8988T (cell line): ENCODE measurements at regions not wholly inside any gene's neighbourhood (a gene's known extent, or its start where the extent isn't known, plus 50 kb on each side); places are given as distances from the start of the nearest gene placed in this dataset.
"Not testable (repeated sequence)": the region's sequence is repeated elsewhere in the genome, so short reads cannot be mapped to it uniquely, and the experiment has no call there.

Source experiments
- DNase-seq: peaks from one replicate; pipeline ENCODE4 v3.0.0; 2011

DNA sequence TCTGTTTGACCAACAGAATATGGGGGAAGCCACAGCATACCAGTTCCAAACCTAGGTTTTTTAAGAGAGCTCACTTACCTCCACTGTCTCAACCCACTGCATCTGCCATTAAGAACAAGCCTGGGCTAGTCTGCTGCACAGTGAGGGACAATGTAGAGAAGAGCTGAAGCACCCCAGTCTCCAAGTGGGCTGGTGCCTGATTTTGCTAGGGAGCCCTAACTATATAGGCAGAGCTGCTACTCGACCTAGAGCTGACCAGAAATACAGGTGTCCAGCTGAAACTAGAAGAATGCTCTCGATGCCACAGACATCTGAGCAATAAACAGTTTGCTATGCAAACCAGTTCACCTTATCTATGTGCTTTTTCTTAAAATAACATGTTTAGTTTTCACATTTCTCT lies 106.9 kb upstream of the BET1 start:
- DNase-seq, result no peak

DNA sequence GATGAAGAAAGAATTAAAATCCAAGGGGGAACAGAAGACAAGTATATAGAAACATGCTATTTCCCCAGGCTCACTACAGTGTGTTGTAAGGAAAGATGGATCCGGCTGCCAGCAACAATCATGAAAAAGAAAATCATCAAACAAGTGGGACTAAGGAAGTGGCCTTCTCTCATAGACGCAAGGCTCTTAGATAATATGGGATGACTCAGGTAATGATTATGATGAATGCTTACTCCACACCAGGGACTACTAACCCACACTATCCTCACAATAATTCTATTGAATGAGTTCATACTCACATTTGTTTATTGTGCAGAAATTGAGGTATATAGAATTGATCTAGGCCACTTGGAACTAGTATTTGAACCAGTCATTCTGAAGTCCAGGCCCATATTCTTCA lies 111.2 kb upstream of the BET1 start:
- DNase-seq, result no peak

DNA sequence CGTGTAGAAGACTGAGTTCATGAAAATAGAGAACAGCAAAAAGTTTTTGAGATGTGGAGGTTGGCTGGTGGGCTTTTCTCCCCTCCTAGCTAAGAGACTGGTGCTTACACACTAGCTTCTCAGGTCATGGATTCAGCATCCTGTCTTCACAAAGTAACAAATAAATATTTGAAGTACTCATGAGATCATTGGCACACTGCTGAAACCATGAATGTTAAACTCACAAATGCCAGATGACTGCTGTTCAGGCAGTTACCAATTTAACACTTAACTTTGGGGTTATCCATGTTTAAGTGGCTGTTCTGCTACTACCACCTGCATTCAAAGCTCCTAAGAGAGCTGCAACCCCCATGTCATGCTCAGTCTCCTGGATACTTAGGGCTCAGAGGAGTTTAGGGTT lies 119.0 kb upstream of the BET1 start:
- no peak for DNase-seq

- DNase-seq, result no peak
These were observed 122.9 kb upstream of the BET1 start for GRCh38 chr7:94127026-94127425.

DNA sequence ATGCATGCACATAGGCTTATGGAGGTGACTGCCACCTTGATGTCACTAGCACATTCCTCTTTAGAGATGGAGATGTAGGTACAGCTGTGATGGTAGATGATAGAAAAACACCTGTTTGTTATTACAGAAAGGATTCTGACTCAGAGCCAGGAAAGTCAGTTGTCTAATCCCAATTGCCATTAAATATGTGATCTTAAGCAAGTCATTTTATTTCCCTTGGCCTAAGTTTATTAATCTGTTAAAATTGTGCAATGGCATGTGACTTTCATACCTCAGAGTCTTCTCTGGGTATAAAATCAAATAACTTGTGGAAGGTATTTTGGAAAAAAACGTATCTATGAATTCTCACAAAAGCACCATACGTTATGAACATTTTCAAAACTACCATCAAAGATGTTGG lies 123.9 kb upstream of the BET1 start:
- no peak for DNase-seq

GRCh38 chr7:94129443-94130140 lies 125.4 kb upstream of the BET1 start:
- DNase-seq, result no peak

DNA sequence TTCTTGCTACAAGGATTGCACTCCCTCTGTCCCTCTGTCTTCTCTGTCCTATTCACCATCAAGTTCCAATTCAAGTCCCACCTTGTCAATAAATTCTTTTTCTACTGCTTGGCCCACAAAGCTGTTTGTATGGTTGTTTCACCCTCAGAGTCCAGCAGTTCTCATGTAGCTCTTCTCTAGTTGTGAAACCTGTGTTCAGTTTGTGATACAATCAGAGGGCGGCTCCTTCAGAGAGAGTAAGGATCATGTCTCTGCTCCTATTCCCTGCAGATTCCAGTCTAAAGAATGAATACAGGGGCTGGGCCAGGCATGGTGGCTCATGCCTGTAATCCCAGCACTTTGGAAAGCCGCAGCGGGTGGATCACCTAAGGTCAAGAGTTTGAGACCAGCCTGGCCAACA lies 126.6 kb upstream of the BET1 start:
- DNase-seq, result no peak

- DNase-seq, result no peak
These were observed 129.3 kb upstream of the BET1 start for GRCh38 chr7:94133460-94133859.

DNA sequence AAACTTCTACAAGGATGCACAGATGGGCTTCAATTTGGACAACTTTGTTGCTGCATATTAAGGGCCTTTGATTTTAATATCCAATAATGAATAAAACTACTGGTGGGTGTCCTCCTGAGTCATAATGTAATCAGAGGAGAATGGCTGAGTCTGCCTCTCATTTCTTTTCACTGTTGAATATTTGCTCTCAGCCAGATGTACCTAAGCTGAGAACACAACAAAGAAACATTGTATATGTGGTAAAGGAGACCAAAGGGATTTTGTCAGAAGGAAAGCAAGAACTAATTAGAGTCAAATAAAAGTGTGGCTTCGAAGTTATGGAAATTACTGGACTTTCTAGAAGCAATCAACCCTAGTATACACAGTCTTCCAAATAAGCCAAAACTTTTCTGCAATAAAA lies 131.0 kb upstream of the BET1 start:
- no peak for DNase-seq

DNA sequence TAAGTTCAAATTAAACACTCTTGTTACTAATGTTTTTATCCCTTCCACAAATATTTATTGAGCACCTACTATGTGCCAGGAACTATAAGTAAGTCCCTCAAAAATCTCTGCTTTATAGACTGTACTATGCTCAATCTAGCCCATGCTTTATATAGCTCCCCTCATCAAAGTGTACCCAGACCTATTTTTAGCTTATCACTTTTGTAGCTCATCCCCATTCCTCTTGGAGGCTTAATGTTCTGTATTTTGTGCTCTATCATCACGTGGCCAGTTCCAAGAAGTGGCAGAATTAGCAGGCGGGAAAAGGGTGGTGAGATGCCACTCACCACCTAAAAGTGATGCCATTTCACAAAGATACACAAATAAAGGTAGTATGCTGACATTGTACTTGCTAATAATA lies 138.1 kb upstream of the BET1 start:
- no peak for DNase-seq

GRCh38 chr7:94145602-94146001 lies 141.4 kb upstream of the BET1 start:
- DNase-seq, result no peak

DNA sequence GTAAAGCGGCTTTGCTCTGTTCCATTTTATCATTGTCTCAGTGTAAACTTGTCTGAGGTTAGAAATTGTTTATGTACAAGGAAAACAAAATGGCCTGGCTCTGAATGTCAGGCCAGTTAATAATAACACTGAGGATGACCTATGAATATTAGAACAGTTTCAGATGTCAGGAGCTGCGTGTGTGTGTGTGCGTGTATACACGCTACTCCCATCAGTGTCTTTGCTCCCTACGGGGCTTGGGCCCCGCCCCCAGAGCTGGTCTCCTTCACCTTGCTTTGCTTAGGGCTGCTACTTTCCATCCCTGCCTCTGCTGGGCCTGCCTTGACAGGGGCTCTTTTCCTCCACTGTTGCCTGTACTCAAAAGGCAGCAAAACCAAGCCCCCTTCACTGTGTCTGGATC lies 142.3 kb upstream of the BET1 start:
- DNase-seq, result no peak

DNA sequence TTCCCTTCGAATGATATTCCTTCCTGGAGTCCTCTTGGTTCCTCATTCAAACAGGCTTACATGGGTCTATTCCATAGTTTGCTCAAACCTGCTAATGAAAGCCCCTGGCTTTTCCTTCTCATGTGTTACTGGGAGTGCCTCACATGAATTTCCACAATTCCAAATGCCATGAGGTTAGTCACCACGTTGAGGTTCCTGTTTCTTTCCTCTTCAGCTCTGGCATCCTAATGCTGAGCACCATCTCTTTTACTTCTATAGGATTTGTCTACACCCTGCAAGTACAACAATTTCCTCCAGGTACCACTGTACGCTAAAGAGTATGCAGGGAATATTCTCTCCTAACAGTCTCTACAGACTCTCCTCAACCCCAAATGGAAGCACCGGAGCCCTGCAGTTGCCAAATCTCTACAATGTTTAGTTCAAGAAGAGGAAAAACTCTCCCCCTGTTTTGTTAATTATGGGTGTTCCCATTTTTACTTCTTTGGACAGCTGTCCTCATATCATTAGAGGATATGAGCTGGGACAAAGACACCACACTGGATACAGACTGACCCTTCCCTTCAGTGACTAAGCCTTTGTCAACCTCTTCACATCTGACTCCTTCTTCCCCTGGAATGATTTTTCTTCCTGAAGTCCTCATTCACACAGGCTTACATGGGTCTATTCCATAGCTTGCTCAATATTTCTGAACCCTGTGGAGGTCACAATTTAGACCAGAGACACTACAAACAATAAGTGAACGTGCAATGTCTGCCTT lies 145.8 kb upstream of the BET1 start:
- DNase-seq, result no peak

- no peak for DNase-seq
These were observed 150.0 kb upstream of the BET1 start for GRCh38 chr7:94154182-94154581.

GRCh38 chr7:94154858-94155257 lies 150.7 kb upstream of the BET1 start:
- no peak for DNase-seq

- not testable (repeated sequence) for DNase-seq
These were observed 153.6 kb upstream of the BET1 start for GRCh38 chr7:94157659-94158306.

DNA sequence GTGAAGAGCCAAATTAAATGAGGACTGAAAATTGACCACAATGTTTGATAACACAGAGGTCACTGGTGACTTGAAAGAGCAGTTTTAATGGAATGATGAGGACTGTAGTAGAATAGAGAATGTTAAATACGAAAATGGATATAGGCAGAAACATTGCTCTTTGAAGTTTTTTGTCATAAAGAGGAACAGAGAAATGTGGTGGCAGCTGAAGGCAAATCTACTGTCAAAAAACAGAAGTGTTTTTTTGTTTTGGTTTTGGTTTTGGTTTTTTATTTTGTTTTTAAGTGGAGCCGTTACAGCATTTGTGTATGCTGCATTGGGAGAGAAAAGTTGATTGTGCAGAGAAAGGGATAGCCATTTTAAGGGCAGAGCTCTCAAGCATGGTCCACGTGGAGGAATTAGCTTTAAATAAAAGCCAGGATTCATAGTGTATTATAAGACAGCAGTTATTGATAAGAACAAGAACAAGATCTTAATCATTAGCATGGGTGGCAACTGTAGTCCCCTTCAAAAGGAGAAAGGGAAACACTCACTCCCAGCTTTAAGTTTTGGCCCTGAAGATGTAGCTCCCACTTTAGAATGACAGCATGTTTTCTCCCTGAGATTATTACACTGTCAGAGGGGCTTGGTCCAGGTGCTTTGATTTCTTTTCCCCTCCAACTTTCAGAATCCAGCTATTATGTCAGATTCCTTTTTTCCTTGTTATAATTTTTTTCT lies 156.7 kb upstream of the BET1 start:
- DNase-seq, result no peak

DNA sequence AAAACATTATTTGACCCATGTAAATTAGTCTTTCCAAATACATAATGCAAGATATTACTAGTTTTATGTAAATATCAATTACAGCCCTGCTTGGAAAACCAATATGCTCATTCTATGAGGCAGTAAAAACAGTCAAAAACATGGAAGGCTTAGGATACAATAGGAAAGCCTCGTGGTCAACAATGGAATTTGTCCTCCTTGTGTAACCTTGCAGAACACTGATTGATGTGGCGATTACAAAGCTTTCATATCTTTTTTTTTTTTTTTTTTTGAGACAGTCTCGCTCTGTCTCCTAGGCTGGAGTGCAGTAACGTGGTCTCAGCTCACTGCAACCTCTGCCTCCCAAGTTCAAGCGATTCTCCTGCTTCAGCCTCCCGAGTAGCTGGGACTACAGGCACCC lies 157.3 kb upstream of the BET1 start:
- no peak for DNase-seq

DNA sequence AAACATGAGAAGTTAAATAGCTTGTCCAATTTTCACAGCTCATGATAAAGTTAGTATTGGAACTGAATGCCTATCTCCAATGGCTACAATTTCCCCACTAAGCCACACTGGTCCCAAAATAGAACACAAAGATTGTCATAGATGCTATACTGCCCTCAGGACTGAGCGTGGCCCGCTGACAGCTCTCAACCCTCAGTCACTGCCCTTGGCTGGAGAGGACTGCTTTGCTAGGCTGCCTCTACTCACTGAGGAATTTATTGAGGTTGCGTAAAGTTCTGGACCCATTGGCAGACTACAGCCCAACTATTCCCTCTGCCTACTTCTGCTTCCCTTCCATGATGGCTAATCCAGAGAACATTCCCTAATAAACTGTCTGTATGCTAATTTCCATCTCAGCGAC lies 165.5 kb upstream of the BET1 start:
- no peak for DNase-seq

- DNase-seq, result no peak
These were observed 166.7 kb upstream of the BET1 start for GRCh38 chr7:94170836-94171235.

DNA sequence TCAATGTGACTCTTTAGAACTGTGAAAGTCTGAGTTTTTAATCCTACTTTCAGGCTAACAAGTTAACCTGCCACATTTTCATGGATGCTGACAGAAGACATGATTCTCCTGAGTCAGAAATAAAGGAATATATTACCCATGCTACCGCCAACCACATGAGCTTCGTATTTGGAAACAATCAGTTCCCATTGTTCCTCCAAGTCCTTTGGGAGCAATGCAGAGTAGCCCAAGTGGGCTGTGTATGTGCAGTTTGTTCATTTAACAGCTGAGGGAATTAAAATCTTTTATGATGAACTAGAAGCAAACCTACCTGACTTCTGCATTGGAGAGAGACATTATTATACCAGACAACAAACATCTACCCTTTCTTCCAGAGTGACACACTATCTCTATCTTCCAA lies 169.3 kb upstream of the BET1 start:
- no peak for DNase-seq

GRCh38 chr7:94174375-94174774 lies 170.2 kb upstream of the BET1 start:
- DNase-seq, result no peak

DNA sequence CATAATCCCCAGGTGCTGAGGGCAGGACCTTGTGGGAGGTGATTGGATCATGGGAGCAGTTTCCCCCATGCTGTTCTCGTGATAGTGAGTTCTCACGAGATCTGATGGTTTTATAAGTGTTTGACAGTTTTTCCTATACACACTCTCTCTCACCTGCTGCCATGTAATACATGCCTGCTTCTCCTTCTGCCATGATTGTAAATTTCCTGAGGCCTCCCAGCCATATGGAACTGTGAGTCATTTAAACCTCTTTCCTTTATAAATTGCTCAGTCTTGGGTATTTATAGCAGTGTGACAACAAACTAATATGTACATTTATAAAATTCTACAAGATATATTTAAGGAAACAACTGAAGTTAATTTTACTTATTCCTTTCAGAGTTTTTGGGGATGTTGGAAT lies 170.8 kb upstream of the BET1 start:
- no peak for DNase-seq
